Neural cell (in vitro differentiated cells): ENCODE measurements at regions not wholly inside any gene's neighbourhood (a gene's known extent, or its start where the extent isn't known, plus 50 kb on each side); places are given as distances from the start of the nearest gene placed in this dataset.

ENCODE experiments used
- CTCF ChIP-seq: fragments of 450-650 bp; IDR thresholded peaks from 2 replicates; pipeline ENCODE4 v1.5.1; 2014; ENCODE audit warnings: antibody characterized with exemption, mild to moderate bottlenecking, moderate library complexity; ENCODE audit not compliant: poor library complexity, severe bottlenecking
- EP300 ChIP-seq: fragments of 450-650 bp; conservative IDR thresholded peaks from 2 replicates; pipeline ENCODE4 v1.6.1; 2014; ENCODE audit warnings: antibody characterized with exemption, mild to moderate bottlenecking, moderate library complexity; ENCODE audit not compliant: poor library complexity, severe bottlenecking
- EZH2 ChIP-seq: fragments of 200-600, 300-800 bp; shearing (Covaris generic), sonication (generic); IDR thresholded peaks from 2 replicates; pipeline ENCODE4 v1.6.1; 2014; ENCODE audit warnings: antibody characterized with exemption, low read length, borderline replicate concordance, mild to moderate bottlenecking; ENCODE audit not compliant: insufficient read depth, poor library complexity, severe bottlenecking
- POLR2AphosphoS5 ChIP-seq: IDR thresholded peaks from 2 replicates; pipeline ENCODE4 v1.6.1; 2012
- RAD21 ChIP-seq: fragments of 450-650 bp; conservative IDR thresholded peaks from 2 replicates; pipeline ENCODE4 v1.6.1; 2014; ENCODE audit warnings: antibody characterized with exemption, mild to moderate bottlenecking, moderate library complexity
- REST ChIP-seq: IDR thresholded peaks from 2 replicates; pipeline ENCODE4 v1.6.1; 2012; ENCODE audit warnings: borderline replicate concordance
- TAF1 ChIP-seq: IDR thresholded peaks from 2 replicates; pipeline ENCODE4 v1.6.1; 2012; ENCODE audit warnings: low read depth

DNA sequence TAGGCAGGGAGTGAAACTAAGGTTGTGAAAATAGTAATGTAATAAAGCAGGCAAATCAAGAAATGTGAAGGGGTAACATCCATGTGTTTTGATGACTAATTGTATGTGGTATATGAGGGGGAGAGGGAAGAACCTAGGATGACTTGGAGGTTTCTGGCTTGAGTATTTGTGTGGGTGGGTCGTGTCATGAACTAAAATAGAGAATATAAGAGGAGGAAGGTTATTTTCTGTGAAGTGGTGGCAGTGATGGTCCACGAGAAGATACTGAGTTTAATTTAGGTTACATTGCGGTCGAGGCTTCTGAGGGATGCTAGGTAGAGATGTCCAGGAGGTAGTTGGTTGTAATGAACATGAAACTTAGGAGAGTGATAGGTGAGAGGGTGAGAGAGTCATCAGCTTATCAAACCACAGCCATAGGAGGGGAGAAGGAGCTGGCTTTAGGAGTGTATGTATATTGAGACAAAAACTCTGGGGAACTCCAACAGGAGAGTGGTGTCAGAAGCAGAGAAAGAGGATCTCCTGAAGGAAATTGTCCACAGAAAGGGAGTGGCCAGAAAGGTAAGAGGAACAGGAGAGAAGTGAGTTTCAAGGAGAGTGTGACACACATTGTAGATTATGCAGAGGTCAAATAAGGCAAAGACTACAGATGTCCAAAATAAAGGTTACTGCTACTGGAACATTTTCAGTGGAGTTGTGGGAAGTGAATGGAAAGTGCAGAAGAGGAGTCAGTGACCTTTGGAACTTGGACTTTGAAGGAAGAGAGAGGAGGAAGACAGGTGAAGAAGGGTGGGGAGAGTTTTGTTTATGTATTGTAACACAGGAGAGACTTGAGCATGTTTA lies 89.0 kb upstream of the MACF1 start:
- TF ChIP-seq CTCF (no peak), POLR2AphosphoS5 (no peak), EZH2 (no peak), TAF1 (no peak), REST (no peak), RAD21 (no peak), EP300 (no peak)
